Activated T-helper 1 cell treated with anti-CD3 and anti-CD28 coated beads, Interleukin-12 subunit alpha, Interleukin-12 subunit beta, Interleukin-2, Interleukin-4 antibody, amounts not matched to agents 30 ng/mL and 10 ng/mL and 1 ng/mL, durations not matched to agents 14 hours and 24 hours and 36 hours (primary cell): ENCODE measurements at regions not wholly inside any gene's neighbourhood (a gene's known extent, or its start where the extent isn't known, plus 50 kb on each side); places are given as distances from the start of the nearest gene placed in this dataset.

Experiments used
- DNase-seq: peaks from one replicate; pipeline ENCODE4 v3.0.0; 2021; ENCODE audit warnings: low spot score
- H3K27ac Mint-ChIP-seq: one replicate; pipeline ENCODE4 v1.8.0; 2021; ENCODE audit warnings: mild to moderate bottlenecking, mixed read lengths
- H3K27me3 Mint-ChIP-seq: one replicate; pipeline ENCODE4 v1.8.0; 2022; ENCODE audit warnings: mild to moderate bottlenecking, moderate library complexity, mixed read lengths; ENCODE audit not compliant: insufficient read depth
- H3K36me3 Mint-ChIP-seq: one replicate; pipeline ENCODE4 v1.8.0; 2021; ENCODE audit warnings: low read depth, mixed read lengths
- H3K4me1 Mint-ChIP-seq: one replicate; pipeline ENCODE4 v1.8.0; 2021; ENCODE audit warnings: low read depth, mixed read lengths
- H3K4me3 Mint-ChIP-seq: one replicate; pipeline ENCODE4 v1.8.0; 2021; ENCODE audit warnings: mild to moderate bottlenecking, moderate library complexity, mixed read lengths
- H3K9me3 Mint-ChIP-seq: one replicate; pipeline ENCODE4 v1.8.0; 2021; ENCODE audit warnings: mixed read lengths
- intact Hi-C: fragments of 100-400 bp; cut with micrococcal nuclease; formaldehyde crosslinking; loops from one replicate; pipeline ENCODE4 v1.15.1; 2024

DNA sequence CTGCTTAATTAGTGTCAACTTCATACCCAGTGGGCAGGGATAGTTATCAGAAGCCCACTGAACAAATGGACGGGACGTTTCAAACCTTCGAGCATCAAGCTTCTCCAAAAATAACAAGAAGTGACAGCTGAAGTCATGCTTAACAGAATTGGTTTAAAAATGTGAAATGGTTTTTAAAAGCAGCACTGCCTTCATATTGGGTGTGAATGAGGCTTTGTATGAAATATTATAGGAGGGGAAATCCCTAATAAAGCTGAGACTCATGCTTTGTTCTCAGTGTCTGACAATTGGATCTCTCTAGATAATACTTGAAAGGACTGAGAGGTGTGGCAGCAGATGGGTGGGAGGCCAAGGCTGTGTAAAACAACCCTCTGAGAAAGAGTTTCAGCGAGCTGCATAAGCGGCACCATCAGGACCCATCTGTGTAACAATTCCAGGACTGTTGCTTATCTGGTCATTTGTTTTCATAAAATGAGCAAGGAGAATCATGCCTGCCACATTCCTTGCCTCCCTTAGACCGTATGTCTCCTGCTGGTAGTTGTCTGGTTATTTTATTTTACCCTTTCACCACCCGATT, 667.7 kb downstream of the DIAPH3 start:
- H3K36me3 Mint-ChIP-seq: no peaks in the 10 kb centered on the region
- H3K9me3 Mint-ChIP-seq: no peaks in the 10 kb centered on the region
- H3K27ac Mint-ChIP-seq: no peak overlapping the region
- H3K27me3 Mint-ChIP-seq: no peaks in the 10 kb centered on the region
- H3K4me1 Mint-ChIP-seq: no peaks in the 10 kb centered on the region
- intact Hi-C loops: no loop called here
- DNase-seq: no peak
- no peak overlapping the region for H3K4me3 Mint-ChIP-seq

GRCh38 chr13:59497621-59498247, 666.0 kb downstream of the DIAPH3 start:
- Mint-ChIP-seq H3K27ac (no peak overlapping the region), H3K4me1 (no peaks in the 10 kb centered on the region), H3K4me3 (no peak overlapping the region), H3K27me3 (no peaks in the 10 kb centered on the region), H3K9me3 (no peaks in the 10 kb centered on the region), H3K36me3 (no peaks in the 10 kb centered on the region)
- no peak for DNase-seq
- intact Hi-C loops: no loop called here

DNA sequence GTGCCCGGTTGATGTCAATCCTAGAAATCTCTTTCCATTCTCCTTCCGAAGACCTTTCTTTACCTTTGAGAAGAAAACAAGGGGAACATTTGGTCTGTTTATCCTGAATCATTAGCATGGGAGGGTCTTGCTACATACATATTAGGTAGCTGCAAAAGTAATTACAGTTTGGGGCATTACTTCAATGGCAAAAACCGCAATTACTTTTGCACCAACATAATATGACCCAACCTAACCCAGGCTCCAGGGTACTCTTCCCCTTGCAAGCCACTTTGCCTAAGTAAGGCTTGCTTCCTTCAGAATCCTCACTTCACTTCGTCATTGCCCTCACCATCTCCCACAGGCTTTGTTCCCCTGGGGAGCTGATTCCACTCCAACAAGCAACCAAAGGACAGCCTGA, 662.7 kb downstream of the DIAPH3 start:
- no peak for DNase-seq
- H3K4me1 Mint-ChIP-seq: no peaks in the 10 kb centered on the region
- no peaks in the 10 kb centered on the region for H3K36me3 Mint-ChIP-seq
- no peaks in the 10 kb centered on the region for H3K27me3 Mint-ChIP-seq
- intact Hi-C loops: no loop called here
- no peak overlapping the region for H3K27ac Mint-ChIP-seq
- no peak overlapping the region for H3K4me3 Mint-ChIP-seq
- no peaks in the 10 kb centered on the region for H3K9me3 Mint-ChIP-seq

GRCh38 chr13:59504407-59504806, 659.3 kb downstream of the DIAPH3 start:
- no peaks in the 10 kb centered on the region for H3K4me1 Mint-ChIP-seq
- no peak for DNase-seq
- peaks cover 2% of the 10 kb centered on the region for H3K27me3 Mint-ChIP-seq
- H3K27ac Mint-ChIP-seq: no peak overlapping the region
- no peaks in the 10 kb centered on the region for H3K36me3 Mint-ChIP-seq
- no peaks in the 10 kb centered on the region for H3K9me3 Mint-ChIP-seq
- H3K4me3 Mint-ChIP-seq: no peak overlapping the region
- intact Hi-C loops: no loop called here

GRCh38 chr13:59510386-59510785, 653.3 kb downstream of the DIAPH3 start:
- no peak overlapping the region for H3K27ac Mint-ChIP-seq
- no peaks in the 10 kb centered on the region for H3K9me3 Mint-ChIP-seq
- H3K4me1 Mint-ChIP-seq: no peaks in the 10 kb centered on the region
- intact Hi-C loops: no loop called here
- no peaks in the 10 kb centered on the region for H3K36me3 Mint-ChIP-seq
- H3K4me3 Mint-ChIP-seq: no peak overlapping the region
- peaks cover 2% of the 10 kb centered on the region for H3K27me3 Mint-ChIP-seq
- DNase-seq: no peak

DNA sequence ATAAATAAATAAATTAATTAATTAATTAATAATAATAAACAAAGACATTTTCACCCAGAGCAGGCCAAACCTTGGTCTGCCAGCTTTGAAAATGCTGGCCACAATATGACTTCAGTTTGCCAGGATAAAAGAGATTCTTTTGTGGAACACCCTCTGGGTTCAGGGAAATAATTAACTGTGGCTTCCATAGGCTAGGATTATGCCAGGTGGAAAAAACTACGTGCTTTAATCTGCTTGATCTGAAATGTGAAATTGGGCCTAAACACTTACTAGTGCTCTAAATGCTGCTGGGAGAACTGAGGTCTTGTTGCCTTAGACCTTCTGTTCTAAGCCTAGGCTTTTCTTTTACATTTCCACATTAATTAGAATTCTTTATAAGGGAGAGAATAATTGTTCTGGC, 650.0 kb downstream of the DIAPH3 start:
- no peak for DNase-seq
- Mint-ChIP-seq H3K4me1 (no peaks in the 10 kb centered on the region), H3K27me3 (no peaks in the 10 kb centered on the region), H3K9me3 (no peaks in the 10 kb centered on the region), H3K4me3 (no peak overlapping the region), H3K36me3 (no peaks in the 10 kb centered on the region), H3K27ac (no peak overlapping the region)
- intact Hi-C loops: no loop called here

DNA sequence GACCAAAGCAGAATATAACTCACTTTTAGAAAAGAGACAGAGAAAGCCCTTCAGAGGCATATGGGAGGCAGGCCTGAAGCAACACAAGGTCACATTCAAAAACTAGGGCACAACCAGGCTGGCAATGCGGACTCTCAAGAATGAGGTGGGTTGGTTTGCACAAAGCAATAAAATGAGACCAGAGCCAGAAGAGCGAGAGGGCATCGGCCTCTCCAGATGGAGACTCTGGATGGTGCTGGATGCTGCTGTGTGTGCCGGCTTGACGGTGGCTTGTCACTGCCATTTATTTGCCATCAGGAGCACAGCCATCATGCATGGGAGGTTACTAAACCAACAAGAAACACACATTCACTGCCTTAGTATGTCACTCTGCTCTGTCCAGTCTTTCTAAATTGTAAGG, 649.4 kb downstream of the DIAPH3 start:
- intact Hi-C loops: no loop called here
- Mint-ChIP-seq H3K4me1 (no peaks in the 10 kb centered on the region), H3K9me3 (no peaks in the 10 kb centered on the region), H3K4me3 (no peak overlapping the region), H3K36me3 (no peaks in the 10 kb centered on the region), H3K27me3 (no peaks in the 10 kb centered on the region), H3K27ac (no peak overlapping the region)
- no peak for DNase-seq

DNA sequence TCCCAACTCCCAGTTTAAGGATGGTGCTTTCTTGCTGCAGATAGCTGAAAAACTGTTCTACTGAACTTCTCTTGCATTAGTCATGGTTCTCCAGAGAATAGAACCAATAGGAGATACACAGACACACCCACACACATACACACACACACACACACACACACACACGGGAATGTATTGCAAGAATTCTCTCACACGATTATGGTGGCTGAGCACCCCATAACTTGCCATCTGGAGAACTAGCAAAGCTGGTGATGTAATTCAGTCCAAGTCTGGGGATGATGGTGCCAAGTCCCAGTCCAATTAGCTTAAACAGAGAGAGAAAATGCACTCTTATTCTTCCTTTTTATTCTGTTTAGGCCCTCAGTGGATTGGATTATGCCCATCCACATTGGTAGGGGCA, 643.9 kb downstream of the DIAPH3 start:
- H3K9me3 Mint-ChIP-seq: no peaks in the 10 kb centered on the region
- DNase-seq: no peak
- intact Hi-C loops: no loop called here
- H3K4me1 Mint-ChIP-seq: no peaks in the 10 kb centered on the region
- H3K4me3 Mint-ChIP-seq: no peak overlapping the region
- no peaks in the 10 kb centered on the region for H3K27me3 Mint-ChIP-seq
- H3K27ac Mint-ChIP-seq: no peak overlapping the region
- no peaks in the 10 kb centered on the region for H3K36me3 Mint-ChIP-seq

- intact Hi-C loops: no loop called here
- Mint-ChIP-seq H3K27me3 (no peaks in the 10 kb centered on the region), H3K27ac (no peak overlapping the region), H3K4me1 (no peaks in the 10 kb centered on the region), H3K9me3 (no peaks in the 10 kb centered on the region), H3K4me3 (no peak overlapping the region), H3K36me3 (no peaks in the 10 kb centered on the region)
- no peak for DNase-seq
Observed at GRCh38 chr13:59521549-59521948, 642.2 kb downstream of the DIAPH3 start.

DNA sequence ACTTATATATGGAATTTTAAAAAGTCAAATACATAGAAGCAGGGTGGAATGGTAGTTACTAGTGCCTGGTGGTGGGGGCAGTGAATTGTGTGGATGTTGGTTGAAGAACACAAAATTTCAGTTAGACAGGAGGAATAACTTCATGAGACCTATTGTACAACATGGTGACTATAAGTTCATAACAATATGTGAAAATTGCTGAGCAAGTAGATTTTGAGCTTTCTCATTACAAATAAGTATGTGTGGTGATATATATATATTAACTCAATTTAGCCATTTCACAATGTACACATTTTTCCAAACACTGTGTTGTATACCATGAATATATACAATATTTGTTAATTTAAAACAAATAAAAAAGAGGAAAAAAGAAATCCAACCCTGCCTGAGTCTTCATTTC, 641.1 kb downstream of the DIAPH3 start:
- Mint-ChIP-seq H3K9me3 (no peaks in the 10 kb centered on the region), H3K27ac (no peak overlapping the region), H3K36me3 (no peaks in the 10 kb centered on the region), H3K4me3 (no peak overlapping the region), H3K27me3 (no peaks in the 10 kb centered on the region), H3K4me1 (no peaks in the 10 kb centered on the region)
- intact Hi-C loops: no loop called here
- DNase-seq: no peak

DNA sequence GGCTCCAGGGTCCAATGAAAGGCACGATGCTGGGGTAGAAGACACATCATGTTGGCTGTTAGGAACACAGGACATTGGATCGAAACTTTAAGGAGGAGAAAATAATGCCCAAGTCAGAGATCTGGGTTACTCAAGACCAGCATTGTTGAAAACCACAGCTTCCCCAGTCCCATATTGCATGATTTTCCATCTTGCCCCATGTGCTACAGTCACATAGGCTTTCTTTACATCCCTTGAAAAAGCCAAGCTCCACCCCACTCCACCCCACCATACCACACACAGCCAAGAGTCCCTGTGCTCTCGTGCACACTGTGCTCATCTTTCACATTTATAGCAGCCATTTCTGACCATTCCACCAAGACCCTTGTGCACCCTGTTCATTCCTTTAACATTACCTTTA, 636.2 kb downstream of the DIAPH3 start:
- Mint-ChIP-seq H3K4me3 (no peak overlapping the region), H3K27me3 (no peaks in the 10 kb centered on the region), H3K36me3 (no peaks in the 10 kb centered on the region), H3K27ac (no peak overlapping the region), H3K9me3 (no peaks in the 10 kb centered on the region), H3K4me1 (no peaks in the 10 kb centered on the region)
- intact Hi-C loops: no loop called here
- DNase-seq: no peak

DNA sequence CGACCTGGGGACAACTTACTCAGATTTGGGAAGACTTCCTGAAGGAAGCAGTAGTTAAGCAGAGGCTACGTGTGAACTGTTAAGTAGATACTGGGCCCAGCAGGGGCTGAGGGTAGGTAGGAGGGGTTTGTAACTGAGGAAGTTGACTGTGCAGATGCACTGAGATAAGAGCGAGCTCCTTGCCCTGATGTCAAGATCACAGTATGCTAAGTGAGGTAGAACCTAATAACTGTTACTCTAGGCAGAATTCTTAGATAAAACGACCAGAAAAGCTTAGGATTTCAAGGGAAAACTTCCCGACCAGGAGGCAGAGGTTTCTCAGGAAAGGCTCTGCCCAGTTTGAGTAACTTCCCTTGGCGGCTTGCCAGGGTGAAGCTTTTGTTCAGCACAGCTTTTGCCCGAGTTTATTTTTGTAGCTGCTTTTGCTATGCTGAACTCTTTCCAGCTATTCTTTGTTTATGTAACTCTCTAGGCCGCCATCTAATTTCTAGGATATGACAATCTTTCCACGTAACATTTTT, 632.1 kb downstream of the DIAPH3 start:
- Mint-ChIP-seq H3K4me1 (no peaks in the 10 kb centered on the region), H3K27me3 (no peaks in the 10 kb centered on the region), H3K4me3 (no peak overlapping the region), H3K27ac (no peak overlapping the region), H3K36me3 (no peaks in the 10 kb centered on the region), H3K9me3 (no peaks in the 10 kb centered on the region)
- intact Hi-C loops: no loop called here
- DNase-seq: no peak

DNA sequence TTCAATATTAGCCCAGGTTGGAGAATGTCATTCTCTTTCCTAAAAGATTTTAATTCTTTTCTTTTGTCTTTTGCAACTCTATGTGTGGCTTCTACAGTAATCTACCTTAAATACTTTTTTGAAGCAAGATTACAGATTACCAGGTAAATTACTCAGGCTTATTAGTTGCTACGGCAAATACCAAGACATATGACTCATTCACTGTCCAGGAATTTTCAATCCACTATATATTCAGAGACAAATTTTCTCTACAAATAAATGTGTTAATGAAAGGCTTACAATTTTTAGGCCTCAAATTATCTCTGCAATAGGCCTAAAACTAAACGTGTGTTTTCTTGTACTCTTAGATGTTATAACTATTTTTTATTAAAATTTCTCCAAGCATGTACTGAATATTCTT, 631.3 kb downstream of the DIAPH3 start:
- DNase-seq: no peak
- Mint-ChIP-seq H3K27me3 (no peaks in the 10 kb centered on the region), H3K4me3 (no peak overlapping the region), H3K4me1 (no peaks in the 10 kb centered on the region), H3K9me3 (no peaks in the 10 kb centered on the region), H3K27ac (no peak overlapping the region), H3K36me3 (no peaks in the 10 kb centered on the region)
- intact Hi-C loops: no loop called here
